SK-N-SH (cell line): ENCODE measurements at regions not wholly inside any gene's neighbourhood (a gene's known extent, or its start where the extent isn't known, plus 50 kb on each side); places are given as distances from the start of the nearest gene placed in this dataset.

Experiments
- CTCF ChIA-PET: fragments of 300-600, 350-600 bp; formaldehyde crosslinking; extraction: SDS; loops from one replicate; lab custom pipeline; 2021; lab: Yijun Ruan, JAX
- POLR2A ChIA-PET: fragments of 350-600 bp; sonication (Branson Sonifier 250); formaldehyde crosslinking; extraction: SDS; loops from one replicate; lab custom pipeline; 2020; ENCODE audit warnings: antibody characterized with exemption, inconsistent platforms; lab: Yijun Ruan, JAX
- DNase-seq: peaks from one replicate; pipeline ENCODE4 v3.0.0; 2012
- H2AFZ ChIP-seq: fragments of 200-600 bp; sonication (generic); 2 replicates; pipeline ENCODE4 v1.8.1; 2016; ENCODE audit warnings: antibody characterized with exemption, mild to moderate bottlenecking, low read depth
- H3F3A ChIP-seq: fragments of 200-600 bp; sonication (generic); replicated peaks from 2 replicates; pipeline ENCODE3; 2016; ENCODE audit warnings: antibody characterized with exemption, mild to moderate bottlenecking; ENCODE audit not compliant: insufficient read depth
- H3K27ac ChIP-seq, 2 experiments: fragments of 200-500 bp in 1 of 2; fragments of 200-600 bp in 1 of 2; sonication (Bioruptor generic) in 1 of 2; sonication (generic), shearing (Covaris generic) in 1 of 2; 2 replicates each; pipeline versions ENCODE4 v1.5.1 to v1.6.1; 2014 to 2016; ENCODE audit warnings: low read depth in 2 of 2, inconsistent platforms in 1 of 2, low read length in 1 of 2, mild to moderate bottlenecking in 1 of 2, mixed read lengths in 1 of 2
- H3K27me3 ChIP-seq: fragments of 200-600 bp; sonication (generic), shearing (Covaris generic); 2 replicates; pipeline ENCODE4 v1.6.1; 2016; ENCODE audit warnings: mixed run types; ENCODE audit not compliant: insufficient read depth
- H3K36me3 ChIP-seq, 2 experiments: fragments of 200-500 bp in 1 of 2; fragments of 200-600 bp in 1 of 2; sonication (Bioruptor generic) in 1 of 2; sonication (generic) in 1 of 2; replicated peaks in 1 of 2; 2 replicates each; pipeline versions ENCODE3 to v1.5.1; 2014 to 2016; ENCODE audit warnings: low read length in 1 of 2, mild to moderate bottlenecking in 1 of 2; ENCODE audit not compliant: insufficient read depth in 2 of 2, control insufficient read depth in 1 of 2
- H3K4me1 ChIP-seq, 2 experiments: fragments of 200-500 bp in 1 of 2; fragments of 200-600 bp in 1 of 2; sonication (Bioruptor generic) in 1 of 2; sonication (generic), shearing (Covaris generic) in 1 of 2; 2 replicates each; pipeline versions ENCODE4 v1.5.1 to v1.6.1; 2014 to 2016; ENCODE audit warnings: low read depth in 1 of 2, low read length in 1 of 2, mixed run types in 1 of 2; ENCODE audit not compliant: insufficient read depth in 2 of 2, control insufficient read depth in 1 of 2
- H3K4me2 ChIP-seq: fragments of 200-600 bp; sonication (generic), shearing (Covaris generic); 2 replicates; pipeline ENCODE4 v1.6.1; 2017; ENCODE audit warnings: mixed run types
- H3K4me3 ChIP-seq, 2 experiments: fragments of 200-500 bp in 1 of 2; fragments of 200-600 bp in 1 of 2; sonication (Bioruptor generic) in 1 of 2; sonication (generic), shearing (Covaris generic) in 1 of 2; 2 replicates each; pipeline versions ENCODE4 v1.5.1 to v1.8.1; 2014 to 2016; ENCODE audit warnings: low read depth in 2 of 2, inconsistent platforms in 1 of 2, low read length in 1 of 2, mild to moderate bottlenecking in 1 of 2, mixed read lengths in 1 of 2, moderate library complexity in 1 of 2
- H3K79me2 ChIP-seq: fragments of 200-600 bp; sonication (generic); 2 replicates; pipeline ENCODE4 v1.8.1; 2017; ENCODE audit warnings: mild to moderate bottlenecking; ENCODE audit not compliant: insufficient read depth
- H3K9ac ChIP-seq: fragments of 200-600 bp; sonication (generic); 2 replicates; pipeline ENCODE4 v1.6.1; 2017; ENCODE audit warnings: mixed run types
- H3K9me2 ChIP-seq: fragments of 200-600 bp; sonication (generic); 2 replicates; pipeline ENCODE4 v1.6.1; 2017; ENCODE audit warnings: mixed run types
- H3K9me3 ChIP-seq: fragments of 200-600 bp; sonication (generic); 2 replicates; pipeline ENCODE4 v1.6.1; 2017; ENCODE audit warnings: mixed run types, mild to moderate bottlenecking, moderate library complexity
- H4K20me1 ChIP-seq: fragments of 200-600 bp; sonication (generic); 2 replicates; pipeline ENCODE4 v1.6.1; 2017; ENCODE audit warnings: mild to moderate bottlenecking, mixed run types; ENCODE audit not compliant: insufficient read depth
- ELF1 ChIP-seq: IDR thresholded peaks from 2 replicates; pipeline ENCODE4 v1.4.0; 2012
- EP300 ChIP-seq, 2 experiments: IDR thresholded peaks; 2 replicates each; pipeline versions ENCODE4 v1.4.0 to v1.6.1; 2012; ENCODE audit warnings: borderline replicate concordance in 1 of 2, low read depth in 1 of 2, low read length in 1 of 2
- EZH2phosphoT487 ChIP-seq: fragments of 200-600 bp; sonication (generic); IDR thresholded peaks from 2 replicates; pipeline ENCODE4 v1.6.1; 2017; ENCODE audit warnings: low read depth, mixed run types, mild to moderate bottlenecking, antibody characterized with exemption, moderate library complexity, borderline replicate concordance
- FOSL2 ChIP-seq: IDR thresholded peaks from 2 replicates; pipeline ENCODE4 v1.4.0; 2012; ENCODE audit warnings: low read depth, mild to moderate bottlenecking, moderate library complexity, borderline replicate concordance
- FOXJ3 ChIP-seq: sonication (generic); formaldehyde crosslinking; IDR thresholded peaks from 2 replicates; pipeline ENCODE4 v1.5.1; 2020; ENCODE audit warnings: mild to moderate bottlenecking, missing genetic modification reagents
- GABPA ChIP-seq: IDR thresholded peaks from 2 replicates; pipeline ENCODE4 v1.4.0; 2012; ENCODE audit warnings: low read depth, mild to moderate bottlenecking
- GATA2 ChIP-seq: sonication (generic); formaldehyde crosslinking; IDR thresholded peaks from 2 replicates; pipeline ENCODE4 v1.5.0; 2020; ENCODE audit warnings: mild to moderate bottlenecking, missing genetic modification reagents
- IRF3 ChIP-seq: fragments of 150-350 bp; IDR thresholded peaks from 2 replicates; pipeline ENCODE4 v1.6.1; 2016; ENCODE audit warnings: mild to moderate bottlenecking, low read depth, low read length
- NFIC ChIP-seq: IDR thresholded peaks from 2 replicates; pipeline ENCODE4 v1.4.0; 2012; ENCODE audit warnings: borderline replicate concordance
- PBX3 ChIP-seq: IDR thresholded peaks from 2 replicates; pipeline ENCODE4; 2012
- RCOR1 ChIP-seq: fragments of 150-350 bp; IDR thresholded peaks from 2 replicates; pipeline ENCODE4 v1.6.1; 2017; ENCODE audit warnings: antibody characterized with exemption, low read length
- RFX5 ChIP-seq: IDR thresholded peaks from 2 replicates; pipeline ENCODE4 v1.6.1; 2012; ENCODE audit warnings: mild to moderate bottlenecking, improper control_type of control experiment, low read length
- SIN3A ChIP-seq: IDR thresholded peaks from 2 replicates; pipeline ENCODE4 v1.6.1; 2012; ENCODE audit warnings: low read depth, mild to moderate bottlenecking, low read length, moderate library complexity, borderline replicate concordance
- SMC3 ChIP-seq: IDR thresholded peaks from 2 replicates; pipeline ENCODE4 v1.6.1; 2012; ENCODE audit warnings: low read depth, low read length, improper control_type of control experiment
- USF1 ChIP-seq: IDR thresholded peaks from 2 replicates; pipeline ENCODE4 v1.4.0; 2012; ENCODE audit warnings: low read depth, borderline replicate concordance
- USF2 ChIP-seq: fragments of 150-350 bp; IDR thresholded peaks from 2 replicates; pipeline ENCODE4 v1.6.1; 2017; ENCODE audit warnings: antibody characterized with exemption, low read length, low read depth, borderline replicate concordance
- YY1 ChIP-seq: IDR thresholded peaks from 2 replicates; pipeline ENCODE4 v1.4.0; 2012; ENCODE audit warnings: low read depth, mild to moderate bottlenecking
- WGBS: methylation state at CpG from one replicate; pipeline ENCODE4 v1.1.6; 2017; ENCODE audit warnings: low lambda C conversion rate; 5-methylcytosine and 5-hydroxymethylcytosine counted together
- TF ChIP-seq, protein P1 (sequence below): fragments of 200-600 bp; sonication (generic); IDR thresholded peaks from 2 replicates; pipeline ENCODE4 v1.6.1; 2017; ENCODE audit warnings: antibody characterized with exemption, mild to moderate bottlenecking, moderate library complexity
- TF ChIP-seq, protein P2 (sequence below): IDR thresholded peaks from 2 replicates; pipeline ENCODE4 v1.4.0; 2012; ENCODE audit warnings: low read depth, borderline replicate concordance

DNA sequence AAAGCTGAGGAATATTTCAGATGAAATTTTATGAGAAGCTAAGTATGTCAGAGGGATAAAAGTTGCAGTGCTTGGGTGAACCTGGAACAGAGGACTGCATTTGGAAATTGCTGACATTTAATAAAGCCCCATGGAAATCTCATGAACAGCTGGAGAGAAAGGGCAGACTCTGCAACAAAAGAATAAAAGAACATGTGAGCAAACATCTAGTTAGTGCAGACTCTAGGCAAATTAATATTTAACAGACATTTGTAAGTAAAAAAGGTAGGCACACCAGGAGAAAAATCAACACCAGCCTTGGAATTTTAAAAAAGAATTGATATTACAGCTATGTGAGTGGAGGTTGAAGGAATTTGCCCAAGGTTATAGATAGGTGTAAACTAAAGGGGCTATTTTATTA, 114.6 kb upstream of the PUDP start:
- no peaks in the 10 kb centered on the region for H4K20me1 ChIP-seq
- H3K27ac ChIP-seq: no peak overlapping the region
- H3K9ac ChIP-seq: no peak overlapping the region
- no peaks in the 10 kb centered on the region for H3K79me2 ChIP-seq
- no peak overlapping the region for H3K4me2 ChIP-seq
- no peaks in the 10 kb centered on the region for H3F3A ChIP-seq
- no peaks in the 10 kb centered on the region for H3K9me2 ChIP-seq
- TF ChIP-seq GABPA (no peak), USF1 (no peak), NFIC (no peak), RCOR1 (no peak), FOXJ3 (CRISPR knock-in tag) (no peak), YY1 (no peak), SMC3 (no peak), EP300 (IDR thresholded peaks at IDR 0.05; ENCODE audit: borderline replicate concordance in 1 of 2, low read depth in 1 of 2, low read length in 1 of 2) (no peak)
- no peak overlapping the region for H3K4me3 ChIP-seq
- POLR2A ChIA-PET: no interaction called here
- H3K27me3 ChIP-seq: no peaks in the 10 kb centered on the region
- no peak overlapping the region for H2AFZ ChIP-seq
- no peaks in the 10 kb centered on the region for H3K4me1 ChIP-seq
- no peaks in the 10 kb centered on the region for H3K9me3 ChIP-seq
- no peaks in the 10 kb centered on the region for H3K36me3 ChIP-seq
- no peak for DNase-seq
- CTCF ChIA-PET: interaction anchor here (2.2 kb wide), 1 partner anchor 12 kb away, joined by 5 read pairs; no protein-coding TSS in a partner anchor

- H4K20me1 ChIP-seq: no peaks in the 10 kb centered on the region
- no peaks in the 10 kb centered on the region for H3K9me2 ChIP-seq
- POLR2A ChIA-PET: no interaction called here
- no peaks in the 10 kb centered on the region for H3K79me2 ChIP-seq
- no peak overlapping the region for H3K4me3 ChIP-seq
- CTCF ChIA-PET: interaction anchor here (2.2 kb wide), 1 partner anchor 11 kb away, joined by 5 read pairs; no protein-coding TSS in a partner anchor
- H3K4me2 ChIP-seq: no peak overlapping the region
- no peaks in the 10 kb centered on the region for H3K27me3 ChIP-seq
- H3K9me3 ChIP-seq: no peaks in the 10 kb centered on the region
- no peak for DNase-seq
- H3K9ac ChIP-seq: no peak overlapping the region
- no peaks in the 10 kb centered on the region for H3F3A ChIP-seq
- WGBS: 27% methylated on average over 5 of the region's 5 CpGs
- no peaks in the 10 kb centered on the region for H3K36me3 ChIP-seq
- H3K27ac ChIP-seq: no peak overlapping the region
- H3K4me1 ChIP-seq: no peaks in the 10 kb centered on the region
- H2AFZ ChIP-seq: no peak overlapping the region
- TF ChIP-seq SMC3 (no peak), IRF3 (no peak), PBX3 (no peak), FOSL2 (no peak), ELF1 (no peak), SIN3A (no peak), GATA2 (CRISPR knock-in tag) (no peak), EZH2phosphoT487 (no peak), RFX5 (no peak), USF2 (no peak), NFIC (no peak)
- TF ChIP-seq, protein P1, sequence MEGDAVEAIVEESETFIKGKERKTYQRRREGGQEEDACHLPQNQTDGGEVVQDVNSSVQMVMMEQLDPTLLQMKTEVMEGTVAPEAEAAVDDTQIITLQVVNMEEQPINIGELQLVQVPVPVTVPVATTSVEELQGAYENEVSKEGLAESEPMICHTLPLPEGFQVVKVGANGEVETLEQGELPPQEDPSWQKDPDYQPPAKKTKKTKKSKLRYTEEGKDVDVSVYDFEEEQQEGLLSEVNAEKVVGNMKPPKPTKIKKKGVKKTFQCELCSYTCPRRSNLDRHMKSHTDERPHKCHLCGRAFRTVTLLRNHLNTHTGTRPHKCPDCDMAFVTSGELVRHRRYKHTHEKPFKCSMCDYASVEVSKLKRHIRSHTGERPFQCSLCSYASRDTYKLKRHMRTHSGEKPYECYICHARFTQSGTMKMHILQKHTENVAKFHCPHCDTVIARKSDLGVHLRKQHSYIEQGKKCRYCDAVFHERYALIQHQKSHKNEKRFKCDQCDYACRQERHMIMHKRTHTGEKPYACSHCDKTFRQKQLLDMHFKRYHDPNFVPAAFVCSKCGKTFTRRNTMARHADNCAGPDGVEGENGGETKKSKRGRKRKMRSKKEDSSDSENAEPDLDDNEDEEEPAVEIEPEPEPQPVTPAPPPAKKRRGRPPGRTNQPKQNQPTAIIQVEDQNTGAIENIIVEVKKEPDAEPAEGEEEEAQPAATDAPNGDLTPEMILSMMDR: no peak
- TF ChIP-seq, protein P2, sequence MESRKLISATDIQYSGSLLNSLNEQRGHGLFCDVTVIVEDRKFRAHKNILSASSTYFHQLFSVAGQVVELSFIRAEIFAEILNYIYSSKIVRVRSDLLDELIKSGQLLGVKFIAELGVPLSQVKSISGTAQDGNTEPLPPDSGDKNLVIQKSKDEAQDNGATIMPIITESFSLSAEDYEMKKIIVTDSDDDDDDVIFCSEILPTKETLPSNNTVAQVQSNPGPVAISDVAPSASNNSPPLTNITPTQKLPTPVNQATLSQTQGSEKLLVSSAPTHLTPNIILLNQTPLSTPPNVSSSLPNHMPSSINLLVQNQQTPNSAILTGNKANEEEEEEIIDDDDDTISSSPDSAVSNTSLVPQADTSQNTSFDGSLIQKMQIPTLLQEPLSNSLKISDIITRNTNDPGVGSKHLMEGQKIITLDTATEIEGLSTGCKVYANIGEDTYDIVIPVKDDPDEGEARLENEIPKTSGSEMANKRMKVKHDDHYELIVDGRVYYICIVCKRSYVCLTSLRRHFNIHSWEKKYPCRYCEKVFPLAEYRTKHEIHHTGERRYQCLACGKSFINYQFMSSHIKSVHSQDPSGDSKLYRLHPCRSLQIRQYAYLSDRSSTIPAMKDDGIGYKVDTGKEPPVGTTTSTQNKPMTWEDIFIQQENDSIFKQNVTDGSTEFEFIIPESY: no peak
Measured at GRCh38 chrX:7261672-7262332, 113.8 kb upstream of the PUDP start.
